Brain microvascular endothelial cell (primary cell): ENCODE measurements at regions not wholly inside any gene's neighbourhood (a gene's known extent, or its start where the extent isn't known, plus 50 kb on each side); places are given as distances from the start of the nearest gene placed in this dataset.

ENCODE experiments used
- DNase-seq: peaks from one replicate; pipeline ENCODE4 v3.0.0-alpha.2; 2020
- H3K27ac ChIP-seq: fragments of 250-450 bp; sonication (Bioruptor Pico); 2 replicates; pipeline ENCODE4 v1.5.1; 2020; ENCODE audit warnings: mild to moderate bottlenecking, moderate library complexity
- H3K27me3 ChIP-seq: fragments of 250-450 bp; sonication (Bioruptor Pico); replicated peaks from 2 replicates; pipeline ENCODE4 v1.5.1; 2020; ENCODE audit warnings: mild to moderate bottlenecking
- H3K36me3 ChIP-seq: fragments of 250-450 bp; sonication (Bioruptor Pico); replicated peaks from 2 replicates; pipeline ENCODE4 v1.5.1; 2020; ENCODE audit warnings: mild to moderate bottlenecking
- H3K4me3 ChIP-seq: 2 replicates; pipeline ENCODE4 v1.5.1; 2011; ENCODE audit warnings: low read depth, mild to moderate bottlenecking, control low read depth, low read length, moderate library complexity
- in situ Hi-C: cut with HindIII; loops from 2 replicates; pipeline ENCODE4 v1.10.0; 2017; ENCODE audit warnings: low sequenced_read_pairs, low pct_ligation_motif_present
- TF ChIP-seq, protein P1 (sequence below): IDR thresholded peaks from 2 replicates; pipeline ENCODE4 v1.5.1; 2011; ENCODE audit warnings: low read depth, mild to moderate bottlenecking, moderate library complexity, low read length, control low read depth, inconsistent platforms; ENCODE audit errors: missing control alignments

DNA sequence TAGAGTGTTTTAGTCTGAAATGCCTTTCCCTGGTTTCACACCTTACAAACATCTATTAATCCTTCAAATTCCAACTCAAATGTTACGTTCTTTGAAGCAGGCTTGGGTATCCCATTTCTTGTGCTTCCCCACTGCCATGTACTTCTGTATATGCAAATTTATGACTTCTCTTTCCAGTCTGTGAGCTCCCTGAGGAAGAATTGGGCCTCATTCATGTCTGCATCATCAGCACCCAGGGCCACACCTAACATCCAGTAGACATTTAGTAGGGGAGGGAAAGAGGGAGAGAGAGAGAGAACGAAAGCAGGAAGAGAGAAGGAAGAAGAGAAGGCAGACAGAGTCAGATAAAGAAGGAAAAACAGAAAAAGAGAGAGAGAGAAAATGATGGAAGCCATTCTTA lies 53.3 kb upstream of the KY start:
- Histone ChIP-seq H3K27me3 (no peaks in the 10 kb centered on the region), H3K27ac (no peak overlapping the region), H3K4me3 (no peak overlapping the region), H3K36me3 (no peaks in the 10 kb centered on the region)
- in situ Hi-C loops: no loop called here
- TF ChIP-seq, protein P1, sequence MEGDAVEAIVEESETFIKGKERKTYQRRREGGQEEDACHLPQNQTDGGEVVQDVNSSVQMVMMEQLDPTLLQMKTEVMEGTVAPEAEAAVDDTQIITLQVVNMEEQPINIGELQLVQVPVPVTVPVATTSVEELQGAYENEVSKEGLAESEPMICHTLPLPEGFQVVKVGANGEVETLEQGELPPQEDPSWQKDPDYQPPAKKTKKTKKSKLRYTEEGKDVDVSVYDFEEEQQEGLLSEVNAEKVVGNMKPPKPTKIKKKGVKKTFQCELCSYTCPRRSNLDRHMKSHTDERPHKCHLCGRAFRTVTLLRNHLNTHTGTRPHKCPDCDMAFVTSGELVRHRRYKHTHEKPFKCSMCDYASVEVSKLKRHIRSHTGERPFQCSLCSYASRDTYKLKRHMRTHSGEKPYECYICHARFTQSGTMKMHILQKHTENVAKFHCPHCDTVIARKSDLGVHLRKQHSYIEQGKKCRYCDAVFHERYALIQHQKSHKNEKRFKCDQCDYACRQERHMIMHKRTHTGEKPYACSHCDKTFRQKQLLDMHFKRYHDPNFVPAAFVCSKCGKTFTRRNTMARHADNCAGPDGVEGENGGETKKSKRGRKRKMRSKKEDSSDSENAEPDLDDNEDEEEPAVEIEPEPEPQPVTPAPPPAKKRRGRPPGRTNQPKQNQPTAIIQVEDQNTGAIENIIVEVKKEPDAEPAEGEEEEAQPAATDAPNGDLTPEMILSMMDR: no peak
- no peak for DNase-seq

DNA sequence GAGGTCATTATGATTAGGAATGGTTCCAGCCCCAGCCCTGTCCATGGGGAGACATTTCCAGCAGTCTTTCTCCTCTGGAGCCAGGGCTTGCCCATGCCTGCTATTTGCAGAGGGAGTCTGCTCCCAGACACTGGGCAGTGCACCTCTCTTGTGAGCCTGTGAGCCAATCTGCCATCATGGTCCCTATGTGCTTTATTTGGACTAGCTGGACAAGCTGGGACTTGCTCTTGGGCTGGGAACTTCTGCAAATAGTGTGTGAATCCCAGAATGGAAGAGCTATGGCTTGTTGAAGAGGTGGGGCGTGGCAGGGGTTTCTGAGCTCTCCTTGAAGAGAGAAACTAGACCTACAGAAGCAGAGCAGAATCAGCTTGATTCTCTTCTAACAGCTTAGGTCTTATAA lies 53.7 kb upstream of the KY start:
- H3K4me3 ChIP-seq: no peak overlapping the region
- in situ Hi-C loops: no loop called here
- TF ChIP-seq, protein P1: no peak
- H3K27ac ChIP-seq: no peak overlapping the region
- H3K27me3 ChIP-seq: no peaks in the 10 kb centered on the region
- H3K36me3 ChIP-seq: no peaks in the 10 kb centered on the region
- DNase-seq: no peak

DNA sequence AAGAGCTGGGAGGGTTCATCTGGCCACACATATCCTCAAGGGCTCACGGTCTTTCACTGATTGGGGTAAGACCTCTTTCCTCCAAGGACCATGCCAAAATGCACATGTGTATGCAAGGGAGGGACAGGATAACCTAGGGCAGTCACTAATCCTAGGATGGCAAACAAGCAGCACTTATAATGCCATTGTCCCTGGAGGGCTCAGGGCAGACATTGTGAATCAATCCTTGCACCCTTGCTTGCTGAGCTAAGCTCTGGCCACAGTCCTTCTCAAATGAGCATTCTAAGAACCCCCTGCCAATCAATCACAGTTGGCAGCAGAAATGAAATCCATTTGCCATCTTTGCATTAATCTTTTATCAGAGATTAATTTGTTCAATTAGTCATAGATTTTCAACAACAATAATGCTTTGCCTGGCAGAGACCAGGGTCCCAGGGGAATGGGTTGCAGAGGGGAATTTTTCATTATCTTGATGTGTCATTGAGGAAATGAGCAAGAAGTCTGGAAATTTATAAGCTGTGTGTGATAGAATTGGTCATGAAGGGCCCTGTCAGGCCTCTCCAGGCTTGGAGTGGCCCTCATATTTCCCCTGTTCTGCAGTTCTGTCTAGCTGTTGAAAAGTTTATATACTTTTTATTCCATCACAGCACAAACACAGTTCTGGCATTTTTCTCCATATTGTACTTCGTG lies 57.2 kb upstream of the KY start:
- DNase-seq: peak; percentile 83
- no peaks in the 10 kb centered on the region for H3K27me3 ChIP-seq
- in situ Hi-C loops: no loop called here
- TF ChIP-seq, protein P1: no peak
- H3K36me3 ChIP-seq: no peaks in the 10 kb centered on the region
- H3K27ac ChIP-seq: peak overlapping the region; percentile 86
- no peak overlapping the region for H3K4me3 ChIP-seq

DNA sequence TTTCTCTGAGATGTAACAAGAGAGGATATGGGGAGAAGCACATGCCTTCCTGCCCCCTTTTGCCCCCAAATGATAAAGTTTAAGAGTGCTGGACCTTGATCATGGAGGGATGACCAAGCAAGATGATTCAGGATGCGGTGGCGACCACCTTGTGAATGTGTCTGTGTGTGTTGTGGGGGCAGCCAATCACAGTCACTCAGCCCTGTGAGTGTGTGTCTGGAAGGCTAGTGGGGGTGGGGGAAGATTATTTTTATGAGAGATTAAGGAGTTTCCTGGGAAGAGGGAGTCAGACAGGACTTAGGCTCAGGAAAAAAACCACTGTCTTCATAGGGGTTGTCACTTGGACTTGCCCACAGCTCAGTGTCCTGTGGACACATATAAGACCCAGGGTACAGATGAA lies 57.8 kb upstream of the KY start:
- Histone ChIP-seq H3K36me3 (no peaks in the 10 kb centered on the region), H3K4me3 (no peak overlapping the region), H3K27me3 (no peaks in the 10 kb centered on the region), H3K27ac (peak overlapping the region; percentile 86)
- TF ChIP-seq, protein P1: no peak
- in situ Hi-C loops: no loop called here
- DNase-seq: peak; percentile 86

DNA sequence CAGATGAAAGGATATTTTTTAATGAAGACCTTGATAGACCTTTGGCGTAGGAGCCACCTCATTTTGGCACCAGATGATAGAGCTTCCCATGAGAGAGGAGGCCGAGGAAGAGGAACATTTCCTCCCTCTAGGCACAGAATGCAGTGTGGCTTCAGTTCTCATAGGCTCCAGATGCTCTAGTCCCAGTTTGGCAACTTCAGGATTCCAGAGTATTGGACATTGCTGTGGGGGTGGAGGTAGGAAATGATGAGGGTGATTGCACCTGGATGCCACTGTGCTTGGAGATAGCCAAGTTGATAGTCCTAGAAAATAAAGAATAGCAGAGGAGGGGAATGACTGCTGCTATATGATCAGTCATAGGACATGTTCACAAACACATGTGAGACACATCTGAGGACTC lies 58.3 kb upstream of the KY start:
- peak overlapping the region; percentile 86 for H3K27ac ChIP-seq
- no peaks in the 10 kb centered on the region for H3K36me3 ChIP-seq
- no peak overlapping the region for H3K4me3 ChIP-seq
- TF ChIP-seq, protein P1: no peak
- in situ Hi-C loops: no loop called here
- no peaks in the 10 kb centered on the region for H3K27me3 ChIP-seq
- no peak for DNase-seq
